HG03108 (cell line): ENCODE measurements at regions not wholly inside any gene's neighbourhood (a gene's known extent, or its start where the extent isn't known, plus 50 kb on each side); places are given as distances from the start of the nearest gene placed in this dataset.

Experiments
- ATAC-seq: cut with Tn5 transposase; IDR thresholded peaks from one replicate; pipeline ENCODE4 v1.9.1; 2021; ENCODE audit warnings: moderate library complexity; ENCODE audit not compliant: unreplicated experiment

- no peak for ATAC-seq
Observed at GRCh38 chr3:40800343-40800742, 275.6 kb downstream of the ZNF621 start.

- no peak for ATAC-seq
Observed at GRCh38 chr3:40801284-40801741, 276.6 kb downstream of the ZNF621 start.

GRCh38 chr3:40803311-40803710 is 278.6 kb downstream of the ZNF621 start:
- no peak for ATAC-seq

- no peak for ATAC-seq
Observed at GRCh38 chr3:40805456-40805855, 280.7 kb downstream of the ZNF621 start.

- ATAC-seq: no peak
Observed at GRCh38 chr3:40810813-40811212, 286.1 kb downstream of the ZNF621 start.

GRCh38 chr3:40817017-40817416 is 292.3 kb downstream of the ZNF621 start:
- ATAC-seq: no peak

- ATAC-seq: no peak
Observed at GRCh38 chr3:40821315-40821714, 296.6 kb downstream of the ZNF621 start.

GRCh38 chr3:40827226-40827625 is 302.5 kb downstream of the ZNF621 start:
- ATAC-seq: no peak

GRCh38 chr3:40827942-40828688 is 303.4 kb downstream of the ZNF621 start:
- ATAC-seq: no peak

GRCh38 chr3:40828741-40829415 is 304.1 kb downstream of the ZNF621 start:
- ATAC-seq: no peak

GRCh38 chr3:40829876-40830275 is 305.1 kb downstream of the ZNF621 start:
- no peak for ATAC-seq

- ATAC-seq: no peak
Observed at GRCh38 chr3:40837300-40837699, 312.5 kb downstream of the ZNF621 start.

GRCh38 chr3:40841131-40841530 is 316.4 kb downstream of the ZNF621 start:
- ATAC-seq: no peak

GRCh38 chr3:40841570-40842109 is 316.9 kb downstream of the ZNF621 start:
- no peak for ATAC-seq

- ATAC-seq: no peak
Observed at GRCh38 chr3:40842714-40843113, 318.0 kb downstream of the ZNF621 start.

GRCh38 chr3:40843208-40843624 is 318.5 kb downstream of the ZNF621 start:
- ATAC-seq: no peak

- ATAC-seq: no peak
Observed at GRCh38 chr3:40843851-40844548, 319.2 kb downstream of the ZNF621 start.

GRCh38 chr3:40844896-40845295 is 320.1 kb downstream of the ZNF621 start:
- ATAC-seq: no peak

- no peak for ATAC-seq
Observed at GRCh38 chr3:40845447-40845846, 320.7 kb downstream of the ZNF621 start.

GRCh38 chr3:40845916-40846315 is 321.2 kb downstream of the ZNF621 start:
- no peak for ATAC-seq

- ATAC-seq: no peak
Observed at GRCh38 chr3:40846451-40846850, 321.7 kb downstream of the ZNF621 start.
